Stimulated activated CD4-positive, alpha-beta T cell treated with anti-CD3 and anti-CD28 coated beads, Interleukin-1b, Interleukin-23, amount 100 ng/mL, for 48 hours (primary cell): ENCODE measurements at regions not wholly inside any gene's neighbourhood (a gene's known extent, or its start where the extent isn't known, plus 50 kb on each side); places are given as distances from the start of the nearest gene placed in this dataset.
"Not testable (repeated sequence)": the region's sequence is repeated elsewhere in the genome, so short reads cannot be mapped to it uniquely, and the experiment has no call there.

ENCODE experiments used
- DNase-seq: peaks from one replicate; pipeline ENCODE4 v3.0.0-alpha.2; 2020

- DNase-seq, result no peak
Measured at GRCh38 chr2:16192416-16193216, 252.3 kb downstream of the MYCN start.

- DNase-seq, result no peak
Measured at GRCh38 chr2:16191431-16192200, 251.3 kb downstream of the MYCN start.

- no peak for DNase-seq
Measured at GRCh38 chr2:16190446-16191270, 250.3 kb downstream of the MYCN start.

GRCh38 chr2:16189836-16190160 lies 249.4 kb downstream of the MYCN start:
- no peak for DNase-seq

- no peak for DNase-seq
Measured at GRCh38 chr2:16189029-16189835, 248.9 kb downstream of the MYCN start.

- DNase-seq, result no peak
Measured at GRCh38 chr2:16188261-16188890, 248.0 kb downstream of the MYCN start.

- no peak for DNase-seq
Measured at GRCh38 chr2:16187482-16187817, 247.1 kb downstream of the MYCN start.

- no peak for DNase-seq
Measured at GRCh38 chr2:16186661-16187481, 246.5 kb downstream of the MYCN start.

GRCh38 chr2:16185801-16186272 lies 245.5 kb downstream of the MYCN start:
- DNase-seq, result no peak

- no peak for DNase-seq
Measured at GRCh38 chr2:16184945-16185660, 244.8 kb downstream of the MYCN start.

GRCh38 chr2:16184341-16184890 lies 244.1 kb downstream of the MYCN start:
- DNase-seq, result no peak

GRCh38 chr2:16183345-16183744 lies 243.0 kb downstream of the MYCN start:
- no peak for DNase-seq

GRCh38 chr2:16182841-16183240 lies 242.5 kb downstream of the MYCN start:
- DNase-seq, result no peak

GRCh38 chr2:16182311-16182815 lies 242.0 kb downstream of the MYCN start:
- not testable (repeated sequence) for DNase-seq

- DNase-seq, result no peak
Measured at GRCh38 chr2:16181741-16182090, 241.4 kb downstream of the MYCN start.

GRCh38 chr2:16181062-16181740 lies 240.9 kb downstream of the MYCN start:
- DNase-seq, result no peak

- DNase-seq, result no peak
Measured at GRCh38 chr2:16180631-16181030, 240.3 kb downstream of the MYCN start.

GRCh38 chr2:16179701-16180416 lies 239.5 kb downstream of the MYCN start:
- no peak for DNase-seq
